Endothelial cell of umbilical vein (primary cell): ENCODE measurements at regions not wholly inside any gene's neighbourhood (a gene's known extent, or its start where the extent isn't known, plus 50 kb on each side); places are given as distances from the start of the nearest gene placed in this dataset.

Source experiments
- BruUV-seq: library from RNA; stranded (reverse); fragments of 400-500 nt; replicated peaks from 2 replicates; lab custom pipeline; 2021; lab: Mats Ljungman, UMichigan
- CTCF ChIA-PET: fragments of 300-600, 350-600 bp; sonication (Branson Sonifier 250); formaldehyde crosslinking; loops from one replicate; lab custom pipeline; 2021; ENCODE audit warnings: antibody characterized with exemption, inconsistent platforms; lab: Charles Lee
- POLR2A ChIA-PET: fragments of 300-600, 350-600 bp; sonication (Branson Sonifier 250); formaldehyde crosslinking; loops from one replicate; lab custom pipeline; 2021; ENCODE audit warnings: antibody characterized with exemption, inconsistent platforms; lab: Charles Lee
- DNase-seq: peaks from one replicate; pipeline ENCODE4 v3.0.0-alpha.2; 2011; ENCODE audit warnings: low read depth, low spot score
- FAIRE-seq: peaks from 2 replicates; lab custom pipeline; 2011; peaks lifted over from hg19 to GRCh38; lab: Jason Lieb, UNC
- H2AFZ ChIP-seq: 2 replicates; pipeline ENCODE4 v1.6.0; 2012; ENCODE audit warnings: low read depth, low read length, control low read depth, inconsistent platforms
- H3K27ac ChIP-seq: 2 replicates; pipeline ENCODE4 v1.5.1; 2011; ENCODE audit warnings: low read depth, mild to moderate bottlenecking, control low read depth, low read length, moderate library complexity; ENCODE audit not compliant: insufficient read depth
- H3K27me3 ChIP-seq, 2 experiments: 2 replicates each; pipeline versions ENCODE4 v1.6.0 to v1.6.1; 2011; ENCODE audit warnings: low read length in 2 of 2, mixed read lengths in 1 of 2; ENCODE audit not compliant: control insufficient read depth in 2 of 2, insufficient read depth in 2 of 2
- H3K36me3 ChIP-seq, 2 experiments: 2 replicates in 1 of 2; 3 replicates in 1 of 2; pipeline ENCODE4 v1.5.1; 2011; ENCODE audit warnings: low read length in 2 of 2, mild to moderate bottlenecking in 1 of 2, moderate library complexity in 1 of 2; ENCODE audit not compliant: control insufficient read depth in 2 of 2, insufficient read depth in 2 of 2; ENCODE audit errors: extremely low read depth in 1 of 2
- H3K4me1 ChIP-seq: 3 replicates; pipeline ENCODE4 v1.5.1; 2011; ENCODE audit warnings: mild to moderate bottlenecking, low read length; ENCODE audit not compliant: control insufficient read depth, insufficient read depth; ENCODE audit errors: extremely low read depth
- H3K4me2 ChIP-seq: 2 replicates; pipeline ENCODE4 v1.6.1; 2011; ENCODE audit warnings: low read length, control low read depth, mixed read lengths; ENCODE audit not compliant: insufficient read depth
- H3K4me3 ChIP-seq, 3 experiments: fragments of 200-600 bp in 1 of 3; sonication (generic), shearing (Covaris generic) in 1 of 3; replicated peaks in 1 of 3; 2 replicates each; pipeline ENCODE4 v1.5.1; 2011 to 2016; ENCODE audit warnings: control low read depth in 3 of 3, low read length in 3 of 3, mild to moderate bottlenecking in 2 of 3, inconsistent platforms in 1 of 3, low read depth in 1 of 3, moderate library complexity in 1 of 3; ENCODE audit not compliant: insufficient read depth in 1 of 3
- H3K79me2 ChIP-seq: 2 replicates; pipeline ENCODE4 v1.6.0; 2012; ENCODE audit warnings: low read length, inconsistent platforms; ENCODE audit not compliant: control insufficient read depth, insufficient read depth
- H3K9ac ChIP-seq: replicated peaks from 2 replicates; pipeline ENCODE3; 2011; ENCODE audit warnings: low read length, control low read depth; ENCODE audit not compliant: insufficient read depth; ENCODE audit errors: extremely low read depth
- H3K9me1 ChIP-seq: replicated peaks from 3 replicates; pipeline ENCODE4 v1.6.0; 2011; ENCODE audit warnings: mild to moderate bottlenecking, low read length; ENCODE audit not compliant: control insufficient read depth, insufficient read depth; ENCODE audit errors: extremely low read depth
- H3K9me3 ChIP-seq: replicated peaks from 2 replicates; pipeline ENCODE4 v1.5.1; 2012; ENCODE audit warnings: low read length, inconsistent platforms; ENCODE audit not compliant: control insufficient read depth, insufficient read depth
- H4K20me1 ChIP-seq: replicated peaks from 2 replicates; pipeline ENCODE3; 2011; ENCODE audit warnings: mild to moderate bottlenecking, low read length; ENCODE audit not compliant: control insufficient read depth, insufficient read depth; ENCODE audit errors: extremely low read depth
- EZH2 ChIP-seq: IDR thresholded peaks from 2 replicates; pipeline ENCODE4 v1.6.1; 2012; ENCODE audit warnings: borderline replicate concordance, low read depth, mild to moderate bottlenecking, moderate library complexity, low read length, inconsistent platforms; ENCODE audit not compliant: severe bottlenecking
- FOS ChIP-seq: IDR thresholded peaks from 2 replicates; pipeline ENCODE4 v1.6.1; 2011; ENCODE audit warnings: mild to moderate bottlenecking, low read length, moderate library complexity, borderline replicate concordance; ENCODE audit not compliant: insufficient read depth
- GATA2 ChIP-seq: IDR thresholded peaks from 2 replicates; pipeline ENCODE4 v1.7.0; 2011; ENCODE audit warnings: low read depth, mild to moderate bottlenecking, moderate library complexity, mixed read lengths, low read length; ENCODE audit not compliant: insufficient read length, insufficient read depth
- JUN ChIP-seq: IDR thresholded peaks from 2 replicates; pipeline ENCODE4 v1.6.1; 2011; ENCODE audit warnings: borderline replicate concordance, low read depth; ENCODE audit not compliant: insufficient read length, insufficient read depth
- MAX ChIP-seq: IDR thresholded peaks from 2 replicates; pipeline ENCODE4 v1.6.1; 2011; ENCODE audit not compliant: insufficient read depth, insufficient read length
- MYC ChIP-seq: IDR thresholded peaks from one replicate; pipeline ENCODE4 v1.6.1; 2011; ENCODE audit warnings: mild to moderate bottlenecking, low read depth, low read length
- POLR2A ChIP-seq: IDR thresholded peaks from 2 replicates; pipeline ENCODE4 v1.6.1; 2012; ENCODE audit warnings: low read depth, mild to moderate bottlenecking, control low read depth, low read length
- POLR2AphosphoS5 ChIP-seq: IDR thresholded peaks from 2 replicates; pipeline ENCODE4 v1.6.1; 2012; ENCODE audit warnings: low read depth, mild to moderate bottlenecking, control low read depth, low read length, moderate library complexity; ENCODE audit not compliant: insufficient read depth
- dilution Hi-C: fragments of 300-500 bp; cut with MboI; formaldehyde crosslinking; loops from one replicate; pipeline ENCODE4 v1.15.0; 2019; ENCODE audit warnings: low sequenced_read_pairs; ENCODE audit not compliant: extremely low pct_ligation_motif_present
- intact Hi-C: fragments of 100-400 bp; cut with micrococcal nuclease; formaldehyde crosslinking; loops from one replicate; pipeline ENCODE4 v1.10.0; 2022
- TF ChIP-seq, protein P1 (sequence below), 2 donors: IDR thresholded peaks; 1 replicate in 1 of 2; 2 replicates in 1 of 2; pipeline ENCODE4 v1.5.1; 2011; ENCODE audit warnings: low read length in 2 of 2, mild to moderate bottlenecking in 2 of 2, moderate library complexity in 2 of 2, control low read depth in 1 of 2, inconsistent platforms in 1 of 2, low read depth in 1 of 2; ENCODE audit not compliant: insufficient read depth in 1 of 2; ENCODE audit errors: extremely low read depth in 1 of 2

GRCh38 chr5:143890487-143890886, 78.5 kb downstream of the HMHB1 start:
- Histone ChIP-seq H3K4me2 (no peak overlapping the region), H3K9me3 (no peaks in the 10 kb centered on the region), H3K9me1 (no peaks in the 10 kb centered on the region), H3K27ac (no peak overlapping the region), H3K27me3 (no peaks in the 10 kb centered on the region), H2AFZ (no peak overlapping the region), H3K36me3 (no peaks in the 10 kb centered on the region), H3K4me1 (no peaks in the 10 kb centered on the region), H4K20me1 (no peaks in the 10 kb centered on the region), H3K79me2 (no peaks in the 10 kb centered on the region), H3K4me3 (no peak overlapping the region), H3K9ac (no peak overlapping the region)
- no peak for TF ChIP-seq JUN
- TF ChIP-seq FOS, result no peak
- TF ChIP-seq POLR2A, result no peak
- no peak for TF ChIP-seq POLR2AphosphoS5
- no peak for TF ChIP-seq MYC
- no peak for TF ChIP-seq GATA2
- no peak for TF ChIP-seq EZH2
- TF ChIP-seq, protein P1, sequence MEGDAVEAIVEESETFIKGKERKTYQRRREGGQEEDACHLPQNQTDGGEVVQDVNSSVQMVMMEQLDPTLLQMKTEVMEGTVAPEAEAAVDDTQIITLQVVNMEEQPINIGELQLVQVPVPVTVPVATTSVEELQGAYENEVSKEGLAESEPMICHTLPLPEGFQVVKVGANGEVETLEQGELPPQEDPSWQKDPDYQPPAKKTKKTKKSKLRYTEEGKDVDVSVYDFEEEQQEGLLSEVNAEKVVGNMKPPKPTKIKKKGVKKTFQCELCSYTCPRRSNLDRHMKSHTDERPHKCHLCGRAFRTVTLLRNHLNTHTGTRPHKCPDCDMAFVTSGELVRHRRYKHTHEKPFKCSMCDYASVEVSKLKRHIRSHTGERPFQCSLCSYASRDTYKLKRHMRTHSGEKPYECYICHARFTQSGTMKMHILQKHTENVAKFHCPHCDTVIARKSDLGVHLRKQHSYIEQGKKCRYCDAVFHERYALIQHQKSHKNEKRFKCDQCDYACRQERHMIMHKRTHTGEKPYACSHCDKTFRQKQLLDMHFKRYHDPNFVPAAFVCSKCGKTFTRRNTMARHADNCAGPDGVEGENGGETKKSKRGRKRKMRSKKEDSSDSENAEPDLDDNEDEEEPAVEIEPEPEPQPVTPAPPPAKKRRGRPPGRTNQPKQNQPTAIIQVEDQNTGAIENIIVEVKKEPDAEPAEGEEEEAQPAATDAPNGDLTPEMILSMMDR (IDR thresholded peaks at IDR 0.05; ENCODE audit: extremely low read depth in 1 of 2, insufficient read depth in 1 of 2, low read depth in 1 of 2, low read length in 2 of 2), result no peak
- TF ChIP-seq MAX, result no peak
- ChIA-PET POLR2A (interaction anchor here (0.6 kb wide), 1 partner anchor 610 kb away, joined by 3 read pairs; no protein-coding TSS in a partner anchor), CTCF (interaction anchor here (0.6 to 2.0 kb wide), 3 partner anchors 11 to 14 kb away, joined by 3 to 6 read pairs (median 4); no protein-coding TSS in a partner anchor)
- FAIRE-seq (no peak), DNase-seq (peak; percentile 24)
- BruUV-seq, result no TSS peak
- dilution Hi-C loops (no loop called here), intact Hi-C loops (no loop called here)
